ENCODE measurements at regions not wholly inside any gene's neighbourhood (a gene's known extent, or its start where the extent isn't known, plus 50 kb on each side); places are given as distances from the start of the nearest gene placed in this dataset.
"Not testable (repeated sequence)": the region's sequence is repeated elsewhere in the genome, so short reads cannot be mapped to it uniquely, and the experiment has no call there.

GRCh38 chr2:87534273-87534889 is 213.5 kb upstream of the PLGLB2 start:
- not testable (repeated sequence) for TF ChIP-seq CTCF (IDR thresholded peaks at IDR 0.05; ENCODE audit: insufficient read depth, low read length); GABPA (IDR thresholded peaks at IDR 0.05; ENCODE audit: low read depth)
